ENCODE measurements at regions not wholly inside any gene's neighbourhood (a gene's known extent, or its start where the extent isn't known, plus 50 kb on each side); places are given as distances from the start of the nearest gene placed in this dataset.

GRCh38 chr11:115670538-115671205 is 166.5 kb upstream of the CADM1 start:
- Histone ChIP-seq H2AFZ (no peak overlapping the region), H3K27ac (ENCODE audit: low read depth) (no peak overlapping the region), H4K20me1 (replicated peaks; ENCODE audit: insufficient read depth) (no peaks in the 10 kb centered on the region), H3K4me1 (ENCODE audit: insufficient read depth) (no peaks in the 10 kb centered on the region; the same call in 1 of the 2 replicates), H3F3A (replicated peaks; ENCODE audit: low read depth) (no peaks in the 10 kb centered on the region), H3K27me3 (ENCODE audit: insufficient read depth) (no peaks in the 10 kb centered on the region), H3K36me3 (ENCODE audit: insufficient read depth) (no peaks in the 10 kb centered on the region), H3K4me2 (no peak overlapping the region), H3K4me3 (no peak overlapping the region), H3K9me2 (ENCODE audit: insufficient read depth) (no peaks in the 10 kb centered on the region), H3K79me2 (replicated peaks; ENCODE audit: insufficient read depth) (no peaks in the 10 kb centered on the region)
- ATAC-seq (no peak), DNase-seq (ENCODE audit: low spot score) (no peak)
- Mint-ChIP-seq H3K27me3 (ENCODE audit: insufficient read depth, low read depth, poor library complexity) (peaks cover 8% of the 10 kb centered on the region), H3K27ac (no peak overlapping the region), H3K4me3 (no peak overlapping the region), H3K4me1 (peaks cover 6% of the 10 kb centered on the region), H3K9me3 (no peaks in the 10 kb centered on the region), H3K36me3 (ENCODE audit: low read depth) (no peaks in the 10 kb centered on the region)
- TF ChIP-seq CREB1 (CRISPR knock-in tag; IDR thresholded peaks at IDR 0.05; ENCODE audit: low read depth) (no peak), NANOG (IDR thresholded peaks at IDR 0.05; ENCODE audit: borderline replicate concordance) (no peak), POLR2AphosphoS5 (IDR thresholded peaks at IDR 0.05; ENCODE audit: low read depth) (no peak), EZH2 (IDR thresholded peaks at IDR 0.05; ENCODE audit: low read depth, unreplicated experiment) (no peak), ZNF114 (CRISPR knock-in tag; IDR thresholded peaks at IDR 0.05) (no peak), JUNB (IDR thresholded peaks at IDR 0.05; ENCODE audit: unreplicated experiment) (no peak), EZH2phosphoT487 (IDR thresholded peaks at IDR 0.05; ENCODE audit: unreplicated experiment) (no peak), CTCF (conservative IDR thresholded peaks at IDR 0.05; ENCODE audit: low read depth in 2 of 2) (no peak), STAT1 (IDR thresholded peaks at IDR 0.05; ENCODE audit: unreplicated experiment) (no peak), ZNF331 (CRISPR knock-in tag; IDR thresholded peaks at IDR 0.05; ENCODE audit: low read depth) (no peak)
- TF ChIP-seq, protein P1, sequence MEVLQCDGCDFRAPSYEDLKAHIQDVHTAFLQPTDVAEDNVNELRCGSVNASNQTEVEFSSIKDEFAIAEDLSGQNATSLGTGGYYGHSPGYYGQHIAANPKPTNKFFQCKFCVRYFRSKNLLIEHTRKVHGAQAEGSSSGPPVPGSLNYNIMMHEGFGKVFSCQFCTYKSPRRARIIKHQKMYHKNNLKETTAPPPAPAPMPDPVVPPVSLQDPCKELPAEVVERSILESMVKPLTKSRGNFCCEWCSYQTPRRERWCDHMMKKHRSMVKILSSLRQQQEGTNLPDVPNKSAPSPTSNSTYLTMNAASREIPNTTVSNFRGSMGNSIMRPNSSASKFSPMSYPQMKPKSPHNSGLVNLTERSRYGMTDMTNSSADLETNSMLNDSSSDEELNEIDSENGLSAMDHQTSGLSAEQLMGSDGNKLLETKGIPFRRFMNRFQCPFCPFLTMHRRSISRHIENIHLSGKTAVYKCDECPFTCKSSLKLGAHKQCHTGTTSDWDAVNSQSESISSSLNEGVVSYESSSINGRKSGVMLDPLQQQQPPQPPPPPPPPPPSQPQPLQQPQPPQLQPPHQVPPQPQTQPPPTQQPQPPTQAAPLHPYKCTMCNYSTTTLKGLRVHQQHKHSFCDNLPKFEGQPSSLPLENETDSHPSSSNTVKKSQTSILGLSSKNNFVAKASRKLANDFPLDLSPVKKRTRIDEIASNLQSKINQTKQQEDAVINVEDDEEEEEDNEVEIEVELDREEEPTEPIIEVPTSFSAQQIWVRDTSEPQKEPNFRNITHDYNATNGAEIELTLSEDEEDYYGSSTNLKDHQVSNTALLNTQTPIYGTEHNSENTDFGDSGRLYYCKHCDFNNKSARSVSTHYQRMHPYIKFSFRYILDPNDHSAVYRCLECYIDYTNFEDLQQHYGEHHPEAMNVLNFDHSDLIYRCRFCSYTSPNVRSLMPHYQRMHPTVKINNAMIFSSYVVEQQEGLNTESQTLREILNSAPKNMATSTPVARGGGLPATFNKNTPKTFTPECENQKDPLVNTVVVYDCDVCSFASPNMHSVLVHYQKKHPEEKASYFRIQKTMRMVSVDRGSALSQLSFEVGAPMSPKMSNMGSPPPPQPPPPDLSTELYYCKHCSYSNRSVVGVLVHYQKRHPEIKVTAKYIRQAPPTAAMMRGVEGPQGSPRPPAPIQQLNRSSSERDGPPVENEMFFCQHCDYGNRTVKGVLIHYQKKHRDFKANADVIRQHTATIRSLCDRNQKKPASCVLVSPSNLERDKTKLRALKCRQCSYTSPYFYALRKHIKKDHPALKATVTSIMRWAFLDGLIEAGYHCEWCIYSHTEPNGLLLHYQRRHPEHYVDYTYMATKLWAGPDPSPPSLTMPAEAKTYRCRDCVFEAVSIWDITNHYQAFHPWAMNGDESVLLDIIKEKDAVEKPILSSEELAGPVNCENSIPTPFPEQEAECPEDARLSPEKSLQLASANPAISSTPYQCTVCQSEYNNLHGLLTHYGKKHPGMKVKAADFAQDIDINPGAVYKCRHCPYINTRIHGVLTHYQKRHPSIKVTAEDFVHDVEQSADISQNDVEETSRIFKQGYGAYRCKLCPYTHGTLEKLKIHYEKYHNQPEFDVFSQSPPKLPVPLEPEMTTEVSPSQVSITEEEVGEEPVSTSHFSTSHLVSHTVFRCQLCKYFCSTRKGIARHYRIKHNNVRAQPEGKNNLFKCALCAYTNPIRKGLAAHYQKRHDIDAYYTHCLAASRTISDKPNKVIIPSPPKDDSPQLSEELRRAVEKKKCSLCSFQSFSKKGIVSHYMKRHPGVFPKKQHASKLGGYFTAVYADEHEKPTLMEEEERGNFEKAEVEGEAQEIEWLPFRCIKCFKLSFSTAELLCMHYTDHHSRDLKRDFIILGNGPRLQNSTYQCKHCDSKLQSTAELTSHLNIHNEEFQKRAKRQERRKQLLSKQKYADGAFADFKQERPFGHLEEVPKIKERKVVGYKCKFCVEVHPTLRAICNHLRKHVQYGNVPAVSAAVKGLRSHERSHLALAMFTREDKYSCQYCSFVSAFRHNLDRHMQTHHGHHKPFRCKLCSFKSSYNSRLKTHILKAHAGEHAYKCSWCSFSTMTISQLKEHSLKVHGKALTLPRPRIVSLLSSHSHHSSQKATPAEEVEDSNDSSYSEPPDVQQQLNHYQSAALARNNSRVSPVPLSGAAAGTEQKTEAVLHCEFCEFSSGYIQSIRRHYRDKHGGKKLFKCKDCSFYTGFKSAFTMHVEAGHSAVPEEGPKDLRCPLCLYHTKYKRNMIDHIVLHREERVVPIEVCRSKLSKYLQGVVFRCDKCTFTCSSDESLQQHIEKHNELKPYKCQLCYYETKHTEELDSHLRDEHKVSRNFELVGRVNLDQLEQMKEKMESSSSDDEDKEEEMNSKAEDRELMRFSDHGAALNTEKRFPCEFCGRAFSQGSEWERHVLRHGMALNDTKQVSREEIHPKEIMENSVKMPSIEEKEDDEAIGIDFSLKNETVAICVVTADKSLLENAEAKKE (CRISPR knock-in tag; IDR thresholded peaks at IDR 0.05), result no peak
- TF ChIP-seq, protein P2, sequence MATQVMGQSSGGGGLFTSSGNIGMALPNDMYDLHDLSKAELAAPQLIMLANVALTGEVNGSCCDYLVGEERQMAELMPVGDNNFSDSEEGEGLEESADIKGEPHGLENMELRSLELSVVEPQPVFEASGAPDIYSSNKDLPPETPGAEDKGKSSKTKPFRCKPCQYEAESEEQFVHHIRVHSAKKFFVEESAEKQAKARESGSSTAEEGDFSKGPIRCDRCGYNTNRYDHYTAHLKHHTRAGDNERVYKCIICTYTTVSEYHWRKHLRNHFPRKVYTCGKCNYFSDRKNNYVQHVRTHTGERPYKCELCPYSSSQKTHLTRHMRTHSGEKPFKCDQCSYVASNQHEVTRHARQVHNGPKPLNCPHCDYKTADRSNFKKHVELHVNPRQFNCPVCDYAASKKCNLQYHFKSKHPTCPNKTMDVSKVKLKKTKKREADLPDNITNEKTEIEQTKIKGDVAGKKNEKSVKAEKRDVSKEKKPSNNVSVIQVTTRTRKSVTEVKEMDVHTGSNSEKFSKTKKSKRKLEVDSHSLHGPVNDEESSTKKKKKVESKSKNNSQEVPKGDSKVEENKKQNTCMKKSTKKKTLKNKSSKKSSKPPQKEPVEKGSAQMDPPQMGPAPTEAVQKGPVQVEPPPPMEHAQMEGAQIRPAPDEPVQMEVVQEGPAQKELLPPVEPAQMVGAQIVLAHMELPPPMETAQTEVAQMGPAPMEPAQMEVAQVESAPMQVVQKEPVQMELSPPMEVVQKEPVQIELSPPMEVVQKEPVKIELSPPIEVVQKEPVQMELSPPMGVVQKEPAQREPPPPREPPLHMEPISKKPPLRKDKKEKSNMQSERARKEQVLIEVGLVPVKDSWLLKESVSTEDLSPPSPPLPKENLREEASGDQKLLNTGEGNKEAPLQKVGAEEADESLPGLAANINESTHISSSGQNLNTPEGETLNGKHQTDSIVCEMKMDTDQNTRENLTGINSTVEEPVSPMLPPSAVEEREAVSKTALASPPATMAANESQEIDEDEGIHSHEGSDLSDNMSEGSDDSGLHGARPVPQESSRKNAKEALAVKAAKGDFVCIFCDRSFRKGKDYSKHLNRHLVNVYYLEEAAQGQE (IDR thresholded peaks at IDR 0.05; ENCODE audit: unreplicated experiment), result no peak
- TF ChIP-seq, protein P3, sequence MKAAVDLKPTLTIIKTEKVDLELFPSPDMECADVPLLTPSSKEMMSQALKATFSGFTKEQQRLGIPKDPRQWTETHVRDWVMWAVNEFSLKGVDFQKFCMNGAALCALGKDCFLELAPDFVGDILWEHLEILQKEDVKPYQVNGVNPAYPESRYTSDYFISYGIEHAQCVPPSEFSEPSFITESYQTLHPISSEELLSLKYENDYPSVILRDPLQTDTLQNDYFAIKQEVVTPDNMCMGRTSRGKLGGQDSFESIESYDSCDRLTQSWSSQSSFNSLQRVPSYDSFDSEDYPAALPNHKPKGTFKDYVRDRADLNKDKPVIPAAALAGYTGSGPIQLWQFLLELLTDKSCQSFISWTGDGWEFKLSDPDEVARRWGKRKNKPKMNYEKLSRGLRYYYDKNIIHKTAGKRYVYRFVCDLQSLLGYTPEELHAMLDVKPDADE (IDR thresholded peaks at IDR 0.05), result no peak
